Mucosa of descending colon (tissue), 3 donors: ENCODE measurements at regions not wholly inside any gene's neighbourhood (a gene's known extent, or its start where the extent isn't known, plus 50 kb on each side); places are given as distances from the start of the nearest gene placed in this dataset.

Experiments used
- ATAC-seq: fragments of 200-7000 bp; cut with Tn5 transposase; one replicate; pipeline ENCODE4 v1.9.1; 2020; ENCODE audit warnings: mild to moderate bottlenecking, moderate library complexity
- DNase-seq, 3 donors: peaks; one replicate each; pipeline ENCODE4 v3.0.0-alpha.2; 2020
- H3K36me3 ChIP-seq: fragments of 200-600 bp; one replicate; pipeline ENCODE4 v1.8.0; 2021; ENCODE audit warnings: low read depth, mild to moderate bottlenecking
- H3K4me1 ChIP-seq: fragments of 200-600 bp; one replicate; pipeline ENCODE4 v1.8.0; 2021; ENCODE audit warnings: low read depth, mild to moderate bottlenecking
- H3K4me3 ChIP-seq: fragments of 200-600 bp; one replicate; pipeline ENCODE4 v1.8.0; 2021; ENCODE audit warnings: mild to moderate bottlenecking
- H3K9me3 ChIP-seq: fragments of 200-600 bp; one replicate; pipeline ENCODE4 v1.8.0; 2021; ENCODE audit warnings: mild to moderate bottlenecking
- intact Hi-C, 2 donors: fragments of 100-400 bp; cut with DNase I in 1 of 2; cut with micrococcal nuclease in 1 of 2; formaldehyde crosslinking; loops; one replicate each; pipeline versions ENCODE4 v1.11.0 to v1.11.1; 2022; cut with DNase I, micrococcal nuclease
- TF ChIP-seq, protein P1 (sequence below): fragments of 200-600 bp; IDR thresholded peaks from one replicate; pipeline ENCODE4 v1.8.0; 2022; ENCODE audit warnings: antibody characterized with exemption, mild to moderate bottlenecking
- donor health status: DM: no; HTN: no; CAD: no; lungs with moderate emphysema.
- donor health status: DM: no; HTN: no; CAD: no.
- donor health status: DM: no; HTN: yes; CAD: no.

GRCh38 chr12:131367983-131368667 is 342.8 kb upstream of the SFSWAP start:
- H3K9me3 ChIP-seq, result no peaks in the 10 kb centered on the region
- DNase-seq (peak in 1 of 3 donors; percentile 19), ATAC-seq (no peak)
- H3K36me3 ChIP-seq, result no peaks in the 10 kb centered on the region
- TF ChIP-seq, protein P1, sequence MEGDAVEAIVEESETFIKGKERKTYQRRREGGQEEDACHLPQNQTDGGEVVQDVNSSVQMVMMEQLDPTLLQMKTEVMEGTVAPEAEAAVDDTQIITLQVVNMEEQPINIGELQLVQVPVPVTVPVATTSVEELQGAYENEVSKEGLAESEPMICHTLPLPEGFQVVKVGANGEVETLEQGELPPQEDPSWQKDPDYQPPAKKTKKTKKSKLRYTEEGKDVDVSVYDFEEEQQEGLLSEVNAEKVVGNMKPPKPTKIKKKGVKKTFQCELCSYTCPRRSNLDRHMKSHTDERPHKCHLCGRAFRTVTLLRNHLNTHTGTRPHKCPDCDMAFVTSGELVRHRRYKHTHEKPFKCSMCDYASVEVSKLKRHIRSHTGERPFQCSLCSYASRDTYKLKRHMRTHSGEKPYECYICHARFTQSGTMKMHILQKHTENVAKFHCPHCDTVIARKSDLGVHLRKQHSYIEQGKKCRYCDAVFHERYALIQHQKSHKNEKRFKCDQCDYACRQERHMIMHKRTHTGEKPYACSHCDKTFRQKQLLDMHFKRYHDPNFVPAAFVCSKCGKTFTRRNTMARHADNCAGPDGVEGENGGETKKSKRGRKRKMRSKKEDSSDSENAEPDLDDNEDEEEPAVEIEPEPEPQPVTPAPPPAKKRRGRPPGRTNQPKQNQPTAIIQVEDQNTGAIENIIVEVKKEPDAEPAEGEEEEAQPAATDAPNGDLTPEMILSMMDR, result no peak
- H3K4me3 ChIP-seq, result no peak overlapping the region
- intact Hi-C loops, result no loop called here
- no peaks in the 10 kb centered on the region for H3K4me1 ChIP-seq

DNA sequence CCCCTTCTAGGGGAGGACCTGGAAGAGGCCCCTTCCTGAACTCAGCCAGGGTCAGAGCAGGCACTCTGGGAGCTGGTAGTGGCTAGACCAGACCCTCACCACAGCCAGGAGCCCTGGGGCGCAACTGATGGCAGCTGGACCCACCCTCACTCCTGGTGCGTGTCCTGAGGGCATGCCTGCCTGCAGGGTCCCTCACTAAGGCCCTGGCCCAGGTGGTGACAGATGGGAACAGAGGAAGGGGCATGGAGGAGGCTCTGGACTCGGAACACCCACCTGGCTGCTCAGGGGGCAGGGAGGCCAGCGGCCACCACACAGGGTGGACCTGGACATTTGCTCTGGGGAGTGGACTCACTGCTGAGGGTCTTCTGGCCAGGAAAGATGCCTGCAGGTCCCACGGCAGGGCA is 342.2 kb upstream of the SFSWAP start:
- Histone ChIP-seq H3K4me3 (no peak overlapping the region), H3K36me3 (no peaks in the 10 kb centered on the region), H3K4me1 (no peaks in the 10 kb centered on the region), H3K9me3 (no peaks in the 10 kb centered on the region)
- no peak for ATAC-seq
- intact Hi-C loops, result no loop called here
- TF ChIP-seq, protein P1, result no peak
- DNase-seq, result no peak

DNA sequence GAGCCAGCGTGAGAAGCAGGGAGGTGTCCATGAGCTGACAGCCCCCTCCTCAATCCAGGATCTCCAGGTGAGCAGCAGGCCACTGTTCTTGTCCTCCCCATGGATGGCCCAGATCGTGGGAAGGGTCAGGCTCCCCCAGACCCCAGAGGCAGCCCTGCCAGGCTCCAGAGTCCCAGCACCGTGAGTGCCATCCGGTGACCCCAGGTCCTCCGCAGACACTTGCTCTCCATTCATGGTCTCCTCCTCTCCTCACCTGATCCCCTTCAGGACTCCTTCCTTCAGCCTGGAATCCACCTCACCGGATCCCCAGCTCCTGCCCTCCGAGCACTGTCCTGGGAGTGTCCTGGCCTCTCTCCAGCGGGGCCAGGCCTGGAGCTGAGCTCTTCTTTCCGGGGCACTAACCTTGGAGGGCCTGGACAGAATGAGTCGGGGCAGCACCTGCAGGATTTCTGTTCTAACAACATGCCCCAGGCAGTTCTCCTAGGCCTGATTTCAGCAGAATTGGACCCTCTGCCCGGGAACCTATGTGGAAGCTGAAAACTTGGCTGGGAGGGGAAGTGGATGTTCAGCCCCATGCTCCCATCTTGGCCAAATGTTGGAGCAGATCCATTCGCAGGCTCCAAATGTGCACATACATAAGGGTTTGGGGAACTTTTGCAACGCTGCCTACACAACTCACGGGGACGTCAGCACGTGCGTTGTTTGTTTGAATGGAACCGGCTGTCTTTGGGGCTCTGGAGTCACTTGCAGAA is 341.6 kb upstream of the SFSWAP start:
- intact Hi-C loops, result no loop called here
- Histone ChIP-seq H3K36me3 (no peaks in the 10 kb centered on the region), H3K4me3 (no peak overlapping the region), H3K9me3 (no peaks in the 10 kb centered on the region), H3K4me1 (no peaks in the 10 kb centered on the region)
- no peak for DNase-seq
- no peak for ATAC-seq
- TF ChIP-seq, protein P1, result no peak

GRCh38 chr12:131370321-131370720 is 340.6 kb upstream of the SFSWAP start:
- TF ChIP-seq, protein P1, result no peak

DNA sequence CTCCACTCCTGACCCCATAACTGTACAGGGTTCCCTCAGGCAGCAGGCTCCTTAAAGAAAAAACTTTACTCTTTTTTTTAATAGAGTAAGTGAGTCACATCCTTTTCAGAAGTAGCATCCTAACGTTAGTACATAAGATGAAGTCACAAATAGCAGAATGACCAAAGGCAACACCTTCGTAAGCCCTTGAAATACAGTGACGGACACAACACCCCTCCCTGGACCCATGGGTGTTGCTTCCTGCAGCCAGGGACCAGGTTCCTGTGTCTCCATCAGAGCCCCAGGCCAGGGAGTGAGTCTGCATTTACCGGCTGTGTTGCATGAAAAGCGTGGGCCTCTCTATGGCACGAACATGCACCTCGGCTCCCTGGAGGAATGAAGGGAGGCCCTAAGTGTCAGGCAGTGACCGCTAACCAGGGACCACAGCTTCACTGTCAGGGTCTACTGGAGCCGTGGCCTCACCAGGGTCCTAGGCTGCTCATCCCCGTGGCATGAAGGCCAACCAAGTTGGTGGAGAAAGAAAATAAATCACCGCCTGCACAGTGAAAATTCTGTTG is 340.0 kb upstream of the SFSWAP start:
- no peak for ATAC-seq

More at GRCh38 chr12:131370321-131370720, 340.6 kb upstream of the SFSWAP start:
- no peak for DNase-seq
- ATAC-seq, result no peak
- intact Hi-C loops, result no loop called here
- no peaks in the 10 kb centered on the region for H3K9me3 ChIP-seq
- no peaks in the 10 kb centered on the region for H3K4me1 ChIP-seq
- no peak overlapping the region for H3K4me3 ChIP-seq
- no peaks in the 10 kb centered on the region for H3K36me3 ChIP-seq

More for the DNA sequence above, 340.0 kb upstream of the SFSWAP start:
- H3K4me3 ChIP-seq, result no peak overlapping the region
- no peaks in the 10 kb centered on the region for H3K9me3 ChIP-seq
- no peaks in the 10 kb centered on the region for H3K4me1 ChIP-seq
- DNase-seq, result no peak
- H3K36me3 ChIP-seq, result no peaks in the 10 kb centered on the region
- intact Hi-C loops, result no loop called here
- TF ChIP-seq, protein P1, result no peak
